NCI-H2081 treated with DMSO at 0.1 percent for 48 hours (cell line): ENCODE measurements at regions not wholly inside any gene's neighbourhood (a gene's known extent, or its start where the extent isn't known, plus 50 kb on each side); places are given as distances from the start of the nearest gene placed in this dataset.

Experiments
- DNase-seq: peaks from one replicate; lab custom pipeline; 2025; lab: John Stamatoyannopoulos, UW

- no peak for DNase-seq
These were observed 57.7 kb upstream of the LARS2 start for GRCh38 chr3:45330510-45331295.

GRCh38 chr3:45332493-45332892 lies 55.9 kb upstream of the LARS2 start:
- DNase-seq = no peak

- DNase-seq = no peak
These were observed 55.4 kb upstream of the LARS2 start for GRCh38 chr3:45332901-45333407.

GRCh38 chr3:45333549-45333948 lies 54.8 kb upstream of the LARS2 start:
- DNase-seq = no peak

- DNase-seq = no peak
These were observed 50.4 kb upstream of the LARS2 start for GRCh38 chr3:45337839-45338470.
